ENCODE measurements at regions not wholly inside any gene's neighbourhood (a gene's known extent, or its start where the extent isn't known, plus 50 kb on each side); places are given as distances from the start of the nearest gene placed in this dataset.
"Not testable (repeated sequence)": the region's sequence is repeated elsewhere in the genome, so short reads cannot be mapped to it uniquely, and the experiment has no call there.

DNA sequence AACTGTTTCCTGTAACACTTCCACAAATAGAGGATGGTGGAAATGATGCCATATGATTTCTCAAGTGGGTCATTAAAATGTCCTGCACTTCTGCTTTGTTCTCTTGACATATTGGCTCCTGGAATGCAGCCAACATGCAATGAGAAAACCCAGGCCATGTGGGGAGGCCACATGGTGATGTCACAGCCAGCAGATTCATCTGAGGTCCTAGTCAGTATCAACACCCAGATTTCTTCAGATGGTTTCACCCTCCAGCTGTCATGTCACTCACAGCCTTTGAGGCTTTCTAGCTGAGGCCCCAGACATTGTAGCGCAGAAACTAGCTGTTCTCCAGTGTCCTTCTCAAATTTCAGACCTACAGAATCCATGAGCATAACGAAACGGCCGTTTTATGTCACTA, 102.3 kb upstream of the NUPR2 start:
- ATAC-seq (replicated peaks): no peak
- Mint-ChIP-seq H3K27ac (no peak overlapping the region), H3K4me1 (no peaks in the 10 kb centered on the region), H3K36me3 (ENCODE audit: low read depth) (no peaks in the 10 kb centered on the region), H3K27me3 (peaks cover 9% of the 10 kb centered on the region), H3K4me3 (no peak overlapping the region), H3K9me3 (peaks cover 9% of the 10 kb centered on the region)

DNA sequence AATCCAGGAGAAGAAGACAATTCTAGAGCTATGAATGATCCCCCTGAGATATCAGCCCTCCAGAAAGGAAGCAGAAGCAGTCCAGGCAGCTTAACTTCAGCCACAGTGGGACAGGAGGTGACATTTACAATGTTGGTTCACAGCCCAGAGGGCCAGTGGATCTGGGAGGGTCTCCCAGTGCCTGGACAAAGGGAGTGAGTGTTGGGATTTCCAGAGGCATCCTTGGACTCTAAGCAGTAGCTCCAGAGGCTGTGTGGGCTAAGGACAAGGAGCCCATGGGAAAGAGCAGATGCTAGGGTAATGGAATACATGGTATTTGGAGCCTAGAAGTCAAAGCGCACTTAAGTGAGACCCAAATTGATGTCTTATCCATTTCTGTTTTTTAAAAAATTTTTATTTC, 97.4 kb upstream of the NUPR2 start:
- peaks cover 14% of the 10 kb centered on the region for H3K9me3 Mint-ChIP-seq
- H3K27ac Mint-ChIP-seq: no peak overlapping the region
- ATAC-seq (replicated peaks): no peak
- no peaks in the 10 kb centered on the region for H3K4me1 Mint-ChIP-seq
- H3K36me3 Mint-ChIP-seq (ENCODE audit: low read depth): no peaks in the 10 kb centered on the region
- H3K27me3 Mint-ChIP-seq: peaks cover 4% of the 10 kb centered on the region
- no peak overlapping the region for H3K4me3 Mint-ChIP-seq

DNA sequence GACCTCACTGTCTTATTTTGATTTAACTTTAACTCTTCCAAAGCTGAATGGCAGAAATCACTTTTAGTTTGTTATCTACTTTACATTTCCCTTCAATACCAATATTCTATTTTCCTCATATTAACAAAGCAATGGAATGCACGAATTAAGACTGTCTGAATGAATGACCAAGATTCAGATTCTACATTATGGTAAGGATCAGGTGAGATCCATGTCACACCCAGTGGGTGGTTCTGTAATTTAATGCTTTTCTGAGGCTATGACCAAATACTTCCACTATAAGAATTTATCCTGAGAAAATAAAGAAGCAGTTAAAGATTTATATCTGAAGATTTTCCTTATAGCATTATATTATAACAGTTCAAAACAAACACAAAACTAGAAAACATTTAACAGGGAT, 90.2 kb upstream of the NUPR2 start:
- Mint-ChIP-seq H3K27ac (no peak overlapping the region), H3K4me3 (no peak overlapping the region), H3K9me3 (no peaks in the 10 kb centered on the region), H3K36me3 (ENCODE audit: low read depth) (no peaks in the 10 kb centered on the region), H3K4me1 (no peaks in the 10 kb centered on the region), H3K27me3 (no peaks in the 10 kb centered on the region)
- peak; percentile 44 for ATAC-seq (replicated peaks)

DNA sequence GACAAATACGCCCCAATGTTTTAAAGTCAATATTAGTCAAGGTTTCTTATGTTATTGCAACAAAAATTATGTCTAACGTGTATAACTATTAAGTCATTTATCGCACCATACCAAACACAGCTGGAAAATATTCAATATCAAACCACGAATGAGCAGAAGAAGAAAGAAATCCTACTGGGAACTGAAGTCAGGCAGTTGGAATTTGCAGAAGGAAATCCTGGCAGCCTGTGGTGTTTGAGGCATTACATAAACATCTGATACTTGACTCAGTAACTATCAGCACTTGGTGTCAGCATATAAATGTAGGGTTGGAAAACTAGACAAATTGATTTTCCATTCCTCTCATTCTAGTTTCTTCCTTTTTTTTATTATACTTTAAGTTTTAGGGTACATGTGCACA, 83.4 kb upstream of the NUPR2 start:
- Mint-ChIP-seq H3K4me1 (no peaks in the 10 kb centered on the region), H3K9me3 (no peaks in the 10 kb centered on the region), H3K36me3 (ENCODE audit: low read depth) (no peaks in the 10 kb centered on the region), H3K4me3 (no peak overlapping the region), H3K27me3 (no peaks in the 10 kb centered on the region), H3K27ac (no peak overlapping the region)
- ATAC-seq (replicated peaks): no peak

DNA sequence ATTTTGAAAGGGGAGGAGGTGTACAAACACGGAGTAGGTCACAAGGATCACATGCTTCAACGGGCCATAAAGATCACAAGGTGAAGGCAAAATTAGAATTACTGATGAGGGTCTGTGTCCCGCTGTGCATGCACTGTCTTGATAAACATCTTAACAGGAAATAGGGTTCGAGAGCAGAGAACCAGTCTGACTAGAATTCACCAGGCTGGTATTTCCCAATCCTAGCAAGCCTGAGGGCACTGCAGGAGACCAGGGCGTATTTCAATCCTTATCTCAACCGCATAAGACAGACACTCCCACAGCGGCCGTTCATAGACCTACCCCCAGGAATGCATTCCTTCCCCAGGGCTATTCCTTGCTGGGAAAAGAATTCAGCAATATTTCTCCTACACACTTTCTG, 80.0 kb upstream of the NUPR2 start:
- not testable (repeated sequence) for H3K36me3 Mint-ChIP-seq (ENCODE audit: low read depth); ATAC-seq (replicated peaks); H3K27me3 Mint-ChIP-seq; H3K4me1 Mint-ChIP-seq; H3K27ac Mint-ChIP-seq; H3K4me3 Mint-ChIP-seq; H3K9me3 Mint-ChIP-seq

DNA sequence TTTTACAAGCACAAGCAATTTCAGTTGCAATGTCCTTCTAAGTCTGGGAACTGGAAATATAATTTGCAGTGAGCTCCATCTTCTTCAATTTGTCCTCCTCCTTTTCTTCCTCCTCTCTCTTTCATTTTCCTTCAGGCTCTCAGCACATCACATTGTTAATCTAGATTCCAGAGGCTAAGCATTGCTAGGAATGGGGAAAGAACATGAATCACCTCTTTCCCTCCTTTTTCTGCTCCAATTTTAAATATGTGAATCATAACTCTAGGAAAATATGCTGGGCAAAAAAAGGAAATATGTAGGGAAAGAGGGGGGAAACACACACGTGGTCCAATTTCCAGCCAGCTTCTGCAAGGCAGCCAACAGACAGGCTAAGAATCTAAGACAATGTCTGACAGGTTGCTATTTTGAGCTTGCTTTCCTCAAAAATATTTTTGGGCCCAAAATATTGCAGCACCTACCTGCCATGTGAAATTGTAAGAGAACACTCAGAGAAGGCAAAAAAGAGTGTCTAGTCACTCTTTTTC, 72.7 kb upstream of the NUPR2 start:
- H3K4me3 Mint-ChIP-seq: no peak overlapping the region
- H3K27me3 Mint-ChIP-seq: peaks cover 11% of the 10 kb centered on the region
- no peak for ATAC-seq (replicated peaks)
- no peaks in the 10 kb centered on the region for H3K36me3 Mint-ChIP-seq (ENCODE audit: low read depth)
- H3K4me1 Mint-ChIP-seq: no peaks in the 10 kb centered on the region
- H3K27ac Mint-ChIP-seq: no peak overlapping the region
- H3K9me3 Mint-ChIP-seq: no peaks in the 10 kb centered on the region

DNA sequence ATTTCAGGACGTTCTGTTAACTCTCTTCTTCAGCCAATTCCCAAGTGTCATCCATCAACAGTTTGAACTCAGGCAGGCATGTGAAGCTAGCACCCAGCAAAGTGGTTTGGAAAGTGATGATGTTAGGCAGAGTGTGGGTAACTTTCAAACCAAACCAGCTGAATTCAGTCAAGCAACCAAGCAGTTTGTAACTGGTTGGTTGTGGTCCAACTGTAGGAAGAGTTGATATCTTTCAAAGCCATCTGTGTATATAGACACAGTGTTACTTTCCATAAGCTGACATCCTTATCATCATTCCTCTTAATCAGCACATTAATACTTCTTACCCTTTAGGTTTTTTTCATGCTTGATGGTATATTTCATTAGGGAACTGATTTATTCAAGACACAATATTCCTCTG, 72.2 kb upstream of the NUPR2 start:
- Mint-ChIP-seq H3K36me3 (ENCODE audit: low read depth) (no peaks in the 10 kb centered on the region), H3K27me3 (peaks cover 11% of the 10 kb centered on the region), H3K27ac (no peak overlapping the region), H3K9me3 (no peaks in the 10 kb centered on the region), H3K4me3 (no peak overlapping the region), H3K4me1 (no peaks in the 10 kb centered on the region)
- ATAC-seq (replicated peaks): no peak

DNA sequence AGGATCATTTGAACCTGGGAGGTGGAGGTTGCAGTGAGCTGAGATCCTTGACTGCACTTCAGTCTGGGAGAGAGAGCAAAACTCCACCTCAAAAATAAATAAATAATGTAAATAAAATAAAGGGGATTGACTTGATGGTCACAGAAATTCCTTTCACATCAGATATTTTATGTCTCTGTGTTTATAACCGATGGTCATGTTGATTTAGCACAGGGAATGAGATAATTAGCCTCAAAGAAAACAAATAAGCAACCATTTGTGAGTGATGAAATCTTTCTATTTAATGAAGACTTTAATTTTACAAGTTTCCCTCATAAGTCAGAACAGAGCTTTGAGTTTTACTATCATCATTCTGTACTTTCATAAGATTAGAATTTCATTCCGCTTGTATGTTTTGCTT, 64.8 kb upstream of the NUPR2 start:
- Mint-ChIP-seq H3K4me3 (no peak overlapping the region), H3K27ac (no peak overlapping the region), H3K4me1 (no peaks in the 10 kb centered on the region), H3K27me3 (peaks cover 7% of the 10 kb centered on the region), H3K9me3 (no peaks in the 10 kb centered on the region), H3K36me3 (ENCODE audit: low read depth) (no peaks in the 10 kb centered on the region)
- ATAC-seq (replicated peaks): no peak

DNA sequence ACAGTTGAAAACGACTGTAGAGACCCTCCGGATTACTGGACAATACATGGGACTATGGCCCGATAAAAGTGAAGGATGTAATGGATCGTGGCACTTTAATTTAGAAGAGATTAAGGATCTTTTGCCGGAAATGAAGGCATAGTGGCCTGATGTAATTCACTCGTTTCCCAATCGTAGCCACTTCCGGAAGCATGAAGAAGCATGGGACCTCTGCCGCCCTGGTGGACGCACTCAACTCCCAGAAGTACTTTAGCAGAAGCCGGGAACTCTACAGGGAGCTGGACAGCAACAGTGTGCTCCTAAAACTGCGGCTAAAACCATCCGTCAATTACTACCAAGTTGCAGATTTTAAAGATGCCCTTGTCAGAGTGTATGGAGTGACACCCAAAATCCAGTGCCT, 59.6 kb upstream of the NUPR2 start:
- H3K9me3 Mint-ChIP-seq: no peaks in the 10 kb centered on the region
- no peak overlapping the region for H3K27ac Mint-ChIP-seq
- H3K4me3 Mint-ChIP-seq: no peak overlapping the region

DNA sequence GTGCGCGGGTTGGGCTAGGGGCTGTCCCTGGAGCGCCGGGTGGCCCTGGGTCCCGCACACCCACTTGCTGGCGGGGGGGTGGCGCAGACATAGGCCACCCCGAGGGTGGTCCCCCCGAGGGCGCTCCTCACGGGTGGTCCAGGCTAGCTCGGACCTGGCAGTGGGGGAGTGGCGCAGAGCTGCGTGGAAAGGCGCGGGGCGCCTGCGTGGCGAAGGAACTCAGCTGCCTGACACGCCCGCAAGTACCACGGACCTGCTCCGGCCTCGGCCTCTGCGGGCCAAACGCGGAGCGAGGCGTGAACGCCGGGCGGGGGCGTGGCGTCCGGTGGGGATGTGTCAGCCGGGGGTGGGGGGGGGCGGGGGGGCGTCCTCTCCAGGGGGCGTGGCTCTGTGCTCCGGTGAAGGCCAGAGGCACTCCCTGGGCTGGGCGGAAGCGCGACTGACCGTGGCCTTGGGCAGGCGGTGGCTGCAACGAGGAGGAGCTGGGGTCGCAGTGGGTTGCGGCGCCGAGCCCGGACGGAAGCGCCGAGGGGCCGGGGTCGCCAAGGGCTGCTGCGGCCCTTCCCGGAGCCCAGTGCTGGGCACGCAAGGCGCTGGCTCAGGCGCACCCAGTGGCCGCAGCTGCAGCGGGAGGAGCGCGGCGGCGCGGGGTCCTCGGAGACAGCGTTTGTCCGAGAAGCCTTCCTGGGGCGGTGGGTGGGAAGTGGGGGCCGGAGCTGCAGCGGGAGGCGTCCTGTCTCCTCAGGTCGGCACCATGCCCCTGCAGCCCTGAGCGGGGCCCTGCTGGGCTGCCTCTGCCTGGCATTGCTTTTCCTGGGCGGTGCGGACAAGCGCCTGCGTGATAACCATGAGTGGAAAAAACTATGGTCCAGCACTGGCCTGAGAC, 58.9 kb upstream of the NUPR2 start:
- ATAC-seq (replicated peaks): no peak
- Mint-ChIP-seq H3K4me1 (no peaks in the 10 kb centered on the region), H3K9me3 (no peaks in the 10 kb centered on the region), H3K27ac (no peak overlapping the region), H3K27me3 (peaks cover 16% of the 10 kb centered on the region), H3K36me3 (ENCODE audit: low read depth) (no peaks in the 10 kb centered on the region), H3K4me3 (no peak overlapping the region)

More for the DNA sequence above, 59.6 kb upstream of the NUPR2 start:
- no peaks in the 10 kb centered on the region for H3K36me3 Mint-ChIP-seq (ENCODE audit: low read depth)
- H3K4me1 Mint-ChIP-seq: no peaks in the 10 kb centered on the region
- peaks cover 16% of the 10 kb centered on the region for H3K27me3 Mint-ChIP-seq
- no peak for ATAC-seq (replicated peaks)

DNA sequence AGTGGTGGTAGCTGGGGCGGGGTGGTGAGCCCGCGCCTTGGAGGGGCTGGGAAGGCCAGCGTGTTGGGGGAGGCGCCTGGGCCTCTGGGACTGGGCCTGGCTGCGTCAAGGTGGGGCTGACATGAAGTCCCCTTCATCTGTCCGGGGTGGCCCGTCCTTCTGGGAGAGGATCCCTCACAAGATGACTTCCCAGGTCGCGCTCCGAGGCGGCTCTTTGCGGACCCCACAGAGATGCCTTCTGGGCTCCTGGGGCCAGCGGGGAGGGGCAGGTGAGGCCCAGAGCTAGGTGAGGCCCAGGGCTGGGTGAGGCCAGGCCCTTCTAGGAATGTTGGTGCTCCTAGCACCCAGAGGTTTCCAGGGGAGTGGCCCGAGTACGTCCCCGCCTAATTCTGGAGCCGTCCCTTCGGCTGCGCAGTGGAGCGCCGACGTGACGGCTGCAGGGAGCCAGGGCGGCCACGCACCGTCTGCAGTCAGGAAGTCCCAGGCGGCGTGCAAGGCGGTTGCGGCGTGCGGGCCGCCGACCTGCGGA, 58.2 kb upstream of the NUPR2 start:
- no peaks in the 10 kb centered on the region for H3K4me1 Mint-ChIP-seq
- no peaks in the 10 kb centered on the region for H3K9me3 Mint-ChIP-seq
- no peak overlapping the region for H3K4me3 Mint-ChIP-seq
- ATAC-seq (replicated peaks): no peak
- no peak overlapping the region for H3K27ac Mint-ChIP-seq
- H3K27me3 Mint-ChIP-seq: peaks cover 16% of the 10 kb centered on the region
- H3K36me3 Mint-ChIP-seq (ENCODE audit: low read depth): no peaks in the 10 kb centered on the region

Measured in activated T-helper 17 cell treated with anti-CD3 and anti-CD28 coated beads, Interleukin-2, amount 50 U/mL, for 72 hours (primary cell).